SU-DHL-6 (cell line): ENCODE measurements at regions not wholly inside any gene's neighbourhood (a gene's known extent, or its start where the extent isn't known, plus 50 kb on each side); places are given as distances from the start of the nearest gene placed in this dataset.

Source experiments
- CTCF ChIP-seq: fragments of 200-600 bp; sonication (generic); IDR thresholded peaks from one replicate; pipeline ENCODE4 v1.5.1; 2017; ENCODE audit warnings: antibody characterized with exemption, mild to moderate bottlenecking, low read length, moderate library complexity; ENCODE audit not compliant: insufficient read depth, poor library complexity, severe bottlenecking
- EZH2phosphoT487 ChIP-seq: fragments of 200-600 bp; sonication (generic), shearing (Covaris generic); conservative IDR thresholded peaks from 2 replicates; pipeline ENCODE4 v1.6.1; 2018; ENCODE audit warnings: mild to moderate bottlenecking, antibody characterized with exemption, low read length, moderate library complexity, mixed read lengths

DNA sequence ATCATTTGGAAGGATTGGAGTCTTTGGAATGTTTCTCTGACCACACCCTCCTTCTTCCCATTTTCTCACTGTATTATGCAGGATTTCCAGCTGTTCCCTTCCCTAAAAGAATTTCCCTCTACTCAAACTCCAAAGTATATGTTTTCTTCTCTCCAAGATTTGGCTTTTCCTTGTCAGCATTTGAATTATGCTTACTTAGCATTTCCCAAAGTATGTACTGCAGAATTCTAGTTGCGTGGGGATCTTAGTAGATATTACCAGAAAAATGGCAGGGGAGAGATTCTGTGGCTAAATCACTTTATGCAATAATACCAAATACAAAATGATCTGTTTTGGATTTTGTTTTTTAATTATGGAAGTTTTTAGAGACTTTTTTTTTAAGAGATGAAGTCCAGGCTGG, 142.3 kb downstream of the OR4C45 start:
- TF ChIP-seq CTCF = no peak
- no peak for TF ChIP-seq EZH2phosphoT487
